ENCODE measurements at regions not wholly inside any gene's neighbourhood (a gene's known extent, or its start where the extent isn't known, plus 50 kb on each side); places are given as distances from the start of the nearest gene placed in this dataset.
"Not testable (repeated sequence)": the region's sequence is repeated elsewhere in the genome, so short reads cannot be mapped to it uniquely, and the experiment has no call there.

DNA sequence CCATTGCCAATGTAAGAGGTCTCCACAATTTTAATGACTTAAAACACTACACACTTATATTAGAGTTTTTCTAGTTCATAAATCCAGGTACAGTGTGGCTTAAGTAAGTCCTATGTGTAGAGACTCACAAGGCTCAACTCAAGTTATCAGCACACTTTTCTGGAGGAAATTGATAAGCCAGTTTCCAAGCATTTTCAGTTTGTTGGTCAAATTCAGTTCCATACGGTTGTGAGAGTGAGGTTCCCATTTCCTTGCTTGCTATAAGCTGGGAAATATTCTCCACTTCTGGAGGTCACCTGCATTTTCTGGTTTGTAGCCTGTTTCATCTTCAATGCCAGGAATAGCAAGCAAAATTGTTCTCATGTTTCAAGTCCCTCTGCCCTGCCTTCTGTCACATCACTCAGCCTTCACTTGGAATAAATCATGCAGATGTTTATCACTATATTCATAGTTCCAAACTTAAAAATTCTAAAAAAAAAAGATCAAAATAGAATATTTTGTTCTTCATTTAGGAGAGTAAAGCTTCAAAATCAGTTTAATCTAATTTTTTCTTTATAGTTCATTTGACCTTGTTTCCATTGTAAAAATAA, 1137.5 kb upstream of the INTU start:
- H3K9me3 ChIP-seq, result no peaks in the 10 kb centered on the region
- intact Hi-C loops (cut with DNase I), result no loop called here
- TF ChIP-seq EP300 (IDR thresholded peaks at IDR 0.05) (no peak), CTCF (IDR thresholded peaks at IDR 0.05) (no peak), POLR2A (IDR thresholded peaks at IDR 0.05) (no peak)
- DNase-seq, result no peak
- WGBS, 3 donors, result 68 to 88% (median 74%) methylated on average over 1 of the region's 1 CpG
- no peaks in the 10 kb centered on the region for H3K4me1 ChIP-seq (ENCODE audit: insufficient read depth)
- H3K27ac ChIP-seq, result no peak overlapping the region
- H3K4me3 ChIP-seq, result no peak overlapping the region
- no peaks in the 10 kb centered on the region for H3K27me3 ChIP-seq
- no peaks in the 10 kb centered on the region for H3K36me3 ChIP-seq

DNA sequence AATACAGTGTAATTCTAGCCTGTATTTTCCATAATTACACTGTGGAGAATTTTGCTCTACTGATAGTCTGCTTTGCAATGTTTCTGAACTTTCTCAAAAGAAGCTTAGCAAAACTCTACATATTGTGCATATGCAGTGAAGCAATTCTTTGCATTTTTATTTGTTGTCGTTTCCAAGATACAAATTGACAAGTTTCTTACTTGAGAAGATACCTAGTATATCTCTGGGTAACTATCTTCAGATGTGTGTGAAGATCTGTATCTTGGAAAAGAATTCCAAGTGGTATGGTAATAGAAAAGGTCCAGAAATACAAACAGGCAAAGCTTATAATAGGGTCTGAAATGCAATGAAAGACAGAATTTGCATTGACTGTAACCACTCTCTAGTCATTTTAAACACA, 1119.8 kb upstream of the INTU start:
- Histone ChIP-seq H3K4me1 (ENCODE audit: insufficient read depth) (no peaks in the 10 kb centered on the region), H3K27me3 (no peaks in the 10 kb centered on the region), H3K27ac (no peak overlapping the region), H3K4me3 (no peak overlapping the region), H3K36me3 (no peaks in the 10 kb centered on the region), H3K9me3 (no peaks in the 10 kb centered on the region)
- WGBS, 3 donors, result 84 to 91% (median 85%) methylated on average over 1 of the region's 1 CpG
- no peak for DNase-seq
- intact Hi-C loops (cut with DNase I), result no loop called here
- TF ChIP-seq POLR2A (IDR thresholded peaks at IDR 0.05) (no peak), EP300 (IDR thresholded peaks at IDR 0.05) (no peak), CTCF (IDR thresholded peaks at IDR 0.05) (no peak)

DNA sequence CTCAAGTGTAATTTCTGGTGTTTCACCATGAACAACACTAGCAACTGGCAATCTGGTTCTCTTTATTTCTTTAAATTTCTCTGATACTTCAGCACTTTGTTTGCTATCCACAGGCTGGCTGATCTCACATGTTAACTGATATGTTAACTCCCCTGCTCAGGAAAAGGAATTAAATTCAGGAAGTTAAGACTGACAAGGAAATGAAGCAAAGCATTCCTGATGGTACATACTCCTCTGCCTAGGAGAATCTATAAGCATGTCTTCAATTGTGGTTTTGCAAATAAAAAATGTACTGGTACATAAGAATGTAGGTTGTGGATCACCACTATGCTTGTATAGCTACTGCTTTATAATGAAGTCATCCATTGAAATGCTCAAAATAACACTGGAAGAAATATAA, 1119.2 kb upstream of the INTU start:
- no peaks in the 10 kb centered on the region for H3K9me3 ChIP-seq
- intact Hi-C loops (cut with DNase I), result no loop called here
- H3K4me3 ChIP-seq, result no peak overlapping the region
- H3K4me1 ChIP-seq (ENCODE audit: insufficient read depth), result no peaks in the 10 kb centered on the region
- no peaks in the 10 kb centered on the region for H3K27me3 ChIP-seq
- DNase-seq, result no peak
- H3K27ac ChIP-seq, result no peak overlapping the region
- TF ChIP-seq POLR2A (IDR thresholded peaks at IDR 0.05) (no peak), CTCF (IDR thresholded peaks at IDR 0.05) (no peak), EP300 (IDR thresholded peaks at IDR 0.05) (no peak)
- H3K36me3 ChIP-seq, result no peaks in the 10 kb centered on the region

GRCh38 chr4:126520731-126521130, 1112.0 kb upstream of the INTU start:
- H3K36me3 ChIP-seq, result no peaks in the 10 kb centered on the region
- intact Hi-C loops (cut with DNase I), result no loop called here
- no peaks in the 10 kb centered on the region for H3K9me3 ChIP-seq
- DNase-seq, result no peak
- 57 to 71% (median 66%) methylated on average over 1 of the region's 1 CpG for WGBS, 3 donors
- H3K4me3 ChIP-seq, result no peak overlapping the region
- H3K4me1 ChIP-seq (ENCODE audit: insufficient read depth), result no peaks in the 10 kb centered on the region
- H3K27ac ChIP-seq, result no peak overlapping the region
- H3K27me3 ChIP-seq, result no peaks in the 10 kb centered on the region
- no peak for TF ChIP-seq CTCF (IDR thresholded peaks at IDR 0.05)
- TF ChIP-seq EP300 (IDR thresholded peaks at IDR 0.05), result no peak
- no peak for TF ChIP-seq POLR2A (IDR thresholded peaks at IDR 0.05)

DNA sequence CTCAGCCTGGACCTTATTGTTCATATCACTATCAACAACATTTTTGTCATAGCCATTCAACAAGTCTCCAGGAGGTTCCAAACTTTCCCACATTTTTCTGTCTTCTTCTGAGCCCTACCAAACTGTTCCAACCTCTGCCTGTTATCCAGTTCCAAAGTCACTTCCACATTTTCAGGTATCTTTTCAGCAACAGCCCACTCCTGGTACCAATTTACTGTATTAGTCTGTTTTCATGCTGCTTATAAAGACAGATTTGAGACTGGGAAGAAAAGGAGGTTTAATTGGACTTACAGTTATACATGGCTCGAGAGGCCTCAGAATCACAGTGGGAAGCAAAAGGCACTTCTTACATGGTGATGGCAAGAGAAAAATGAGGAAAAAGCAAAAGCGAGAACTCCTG, 1107.4 kb upstream of the INTU start:
- H3K27me3 ChIP-seq; H3K4me1 ChIP-seq (ENCODE audit: insufficient read depth); H3K27ac ChIP-seq; H3K36me3 ChIP-seq; intact Hi-C loops (cut with DNase I); DNase-seq; H3K4me3 ChIP-seq; H3K9me3 ChIP-seq: not testable (repeated sequence)
- WGBS, 3 donors, result 92 to 96% (median 95%) methylated on average over 2 of the region's 2 CpGs
